ENCODE measurements at regions not wholly inside any gene's neighbourhood (a gene's known extent, or its start where the extent isn't known, plus 50 kb on each side); places are given as distances from the start of the nearest gene placed in this dataset.

DNA sequence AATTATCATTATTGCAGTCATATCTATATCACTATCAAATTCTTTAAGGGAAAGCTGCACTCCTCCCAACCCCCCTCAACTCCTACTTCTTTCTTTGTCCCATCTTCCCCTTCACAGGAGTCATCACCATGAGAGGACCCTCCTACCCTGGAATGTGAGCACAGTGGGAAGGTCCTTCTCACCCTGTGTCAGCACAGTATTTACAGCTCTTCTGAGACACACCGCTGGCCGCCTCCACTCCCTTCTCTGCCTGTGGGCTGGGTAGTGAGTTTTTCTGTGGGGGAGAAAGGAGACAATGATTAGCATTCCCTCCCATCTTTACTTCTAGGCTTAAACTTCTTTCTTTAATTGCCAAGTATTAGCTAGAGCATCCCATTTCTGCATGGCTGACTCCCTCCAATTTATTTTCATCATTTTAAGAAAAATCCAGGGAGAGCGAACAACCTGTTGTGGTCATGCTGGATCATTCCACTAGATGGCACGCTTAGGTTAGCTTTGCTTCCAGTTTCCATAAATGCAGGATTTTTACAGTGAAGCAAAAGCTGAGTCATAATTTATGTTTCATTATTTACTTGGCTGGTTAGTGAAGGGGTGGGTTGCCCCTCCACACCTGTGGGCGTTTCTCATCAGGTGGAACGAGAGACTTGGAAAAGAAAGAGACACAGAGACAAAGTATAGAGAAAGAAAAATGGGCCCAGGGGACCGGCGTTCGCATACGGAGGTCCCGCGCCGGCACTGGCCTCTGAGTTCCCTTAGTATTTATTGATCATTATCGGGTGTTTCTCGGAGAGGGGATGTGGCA lies 188.5 kb downstream of the ALX1 start (continued):
- TF ChIP-seq ZNF274 (IDR thresholded peaks at IDR 0.05; ENCODE audit: low read length), result no peak
- no peak for TF ChIP-seq ZNF274 (tag by site-specific recombination; IDR thresholded peaks at IDR 0.05; ENCODE audit: borderline replicate concordance)
- no peak for TF ChIP-seq ZNF292 (tag by site-specific recombination; IDR thresholded peaks at IDR 0.05; ENCODE audit: borderline replicate concordance, low read depth)
- TF ChIP-seq ZNF155 (tag by site-specific recombination; IDR thresholded peaks at IDR 0.05), result no peak
- peak; percentile 68 for TF ChIP-seq ZNF335 (tag by site-specific recombination; conservative IDR thresholded peaks at IDR 0.05)
- no peak for TF ChIP-seq REPIN1 (tag by site-specific recombination; IDR thresholded peaks at IDR 0.05; ENCODE audit: low read depth)
- no peak for TF ChIP-seq ZNF768 (tag by site-specific recombination; IDR thresholded peaks at IDR 0.05)
- no peak for TF ChIP-seq ZNF792 (tag by site-specific recombination; IDR thresholded peaks at IDR 0.05)
- no peak for TF ChIP-seq ZNF280D (tag by site-specific recombination; IDR thresholded peaks at IDR 0.05)
- TF ChIP-seq ZBTB48 (tag by site-specific recombination; IDR thresholded peaks at IDR 0.05), result no peak; the same call in 1 of the 2 replicates
- TF ChIP-seq ZBTB17 (tag by site-specific recombination; IDR thresholded peaks at IDR 0.05), result no peak
- TF ChIP-seq, protein P1, sequence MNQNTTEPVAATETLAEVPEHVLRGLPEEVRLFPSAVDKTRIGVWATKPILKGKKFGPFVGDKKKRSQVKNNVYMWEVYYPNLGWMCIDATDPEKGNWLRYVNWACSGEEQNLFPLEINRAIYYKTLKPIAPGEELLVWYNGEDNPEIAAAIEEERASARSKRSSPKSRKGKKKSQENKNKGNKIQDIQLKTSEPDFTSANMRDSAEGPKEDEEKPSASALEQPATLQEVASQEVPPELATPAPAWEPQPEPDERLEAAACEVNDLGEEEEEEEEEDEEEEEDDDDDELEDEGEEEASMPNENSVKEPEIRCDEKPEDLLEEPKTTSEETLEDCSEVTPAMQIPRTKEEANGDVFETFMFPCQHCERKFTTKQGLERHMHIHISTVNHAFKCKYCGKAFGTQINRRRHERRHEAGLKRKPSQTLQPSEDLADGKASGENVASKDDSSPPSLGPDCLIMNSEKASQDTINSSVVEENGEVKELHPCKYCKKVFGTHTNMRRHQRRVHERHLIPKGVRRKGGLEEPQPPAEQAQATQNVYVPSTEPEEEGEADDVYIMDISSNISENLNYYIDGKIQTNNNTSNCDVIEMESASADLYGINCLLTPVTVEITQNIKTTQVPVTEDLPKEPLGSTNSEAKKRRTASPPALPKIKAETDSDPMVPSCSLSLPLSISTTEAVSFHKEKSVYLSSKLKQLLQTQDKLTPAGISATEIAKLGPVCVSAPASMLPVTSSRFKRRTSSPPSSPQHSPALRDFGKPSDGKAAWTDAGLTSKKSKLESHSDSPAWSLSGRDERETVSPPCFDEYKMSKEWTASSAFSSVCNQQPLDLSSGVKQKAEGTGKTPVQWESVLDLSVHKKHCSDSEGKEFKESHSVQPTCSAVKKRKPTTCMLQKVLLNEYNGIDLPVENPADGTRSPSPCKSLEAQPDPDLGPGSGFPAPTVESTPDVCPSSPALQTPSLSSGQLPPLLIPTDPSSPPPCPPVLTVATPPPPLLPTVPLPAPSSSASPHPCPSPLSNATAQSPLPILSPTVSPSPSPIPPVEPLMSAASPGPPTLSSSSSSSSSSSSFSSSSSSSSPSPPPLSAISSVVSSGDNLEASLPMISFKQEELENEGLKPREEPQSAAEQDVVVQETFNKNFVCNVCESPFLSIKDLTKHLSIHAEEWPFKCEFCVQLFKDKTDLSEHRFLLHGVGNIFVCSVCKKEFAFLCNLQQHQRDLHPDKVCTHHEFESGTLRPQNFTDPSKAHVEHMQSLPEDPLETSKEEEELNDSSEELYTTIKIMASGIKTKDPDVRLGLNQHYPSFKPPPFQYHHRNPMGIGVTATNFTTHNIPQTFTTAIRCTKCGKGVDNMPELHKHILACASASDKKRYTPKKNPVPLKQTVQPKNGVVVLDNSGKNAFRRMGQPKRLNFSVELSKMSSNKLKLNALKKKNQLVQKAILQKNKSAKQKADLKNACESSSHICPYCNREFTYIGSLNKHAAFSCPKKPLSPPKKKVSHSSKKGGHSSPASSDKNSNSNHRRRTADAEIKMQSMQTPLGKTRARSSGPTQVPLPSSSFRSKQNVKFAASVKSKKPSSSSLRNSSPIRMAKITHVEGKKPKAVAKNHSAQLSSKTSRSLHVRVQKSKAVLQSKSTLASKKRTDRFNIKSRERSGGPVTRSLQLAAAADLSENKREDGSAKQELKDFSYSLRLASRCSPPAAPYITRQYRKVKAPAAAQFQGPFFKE (tag by site-specific recombination; IDR thresholded peaks at IDR 0.05; ENCODE audit: borderline replicate concordance), result no peak
- TF ChIP-seq SCRT1 (tag by site-specific recombination; IDR thresholded peaks at IDR 0.05; ENCODE audit: borderline replicate concordance), result peak; percentile 95
- TF ChIP-seq ZSCAN23 (tag by site-specific recombination; IDR thresholded peaks at IDR 0.05), result no peak
- TF ChIP-seq SP7 (tag by site-specific recombination; IDR thresholded peaks at IDR 0.05), result 0 out of 2 replicates have a peak, but pooled peaks have one; percentile 24
- no peak for TF ChIP-seq ZNF24 (tag by site-specific recombination; IDR thresholded peaks at IDR 0.05)
- no peak for TF ChIP-seq ZNF223 (tag by site-specific recombination; IDR thresholded peaks at IDR 0.05)
- TF ChIP-seq ZNF184 (tag by site-specific recombination; IDR thresholded peaks at IDR 0.05), result no peak; the same call in 1 of the 2 replicates
- TF ChIP-seq, protein P2, sequence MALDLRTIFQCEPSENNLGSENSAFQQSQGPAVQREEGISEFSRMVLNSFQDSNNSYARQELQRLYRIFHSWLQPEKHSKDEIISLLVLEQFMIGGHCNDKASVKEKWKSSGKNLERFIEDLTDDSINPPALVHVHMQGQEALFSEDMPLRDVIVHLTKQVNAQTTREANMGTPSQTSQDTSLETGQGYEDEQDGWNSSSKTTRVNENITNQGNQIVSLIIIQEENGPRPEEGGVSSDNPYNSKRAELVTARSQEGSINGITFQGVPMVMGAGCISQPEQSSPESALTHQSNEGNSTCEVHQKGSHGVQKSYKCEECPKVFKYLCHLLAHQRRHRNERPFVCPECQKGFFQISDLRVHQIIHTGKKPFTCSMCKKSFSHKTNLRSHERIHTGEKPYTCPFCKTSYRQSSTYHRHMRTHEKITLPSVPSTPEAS (tag by site-specific recombination; IDR thresholded peaks at IDR 0.05), result no peak
- TF ChIP-seq, protein P3, sequence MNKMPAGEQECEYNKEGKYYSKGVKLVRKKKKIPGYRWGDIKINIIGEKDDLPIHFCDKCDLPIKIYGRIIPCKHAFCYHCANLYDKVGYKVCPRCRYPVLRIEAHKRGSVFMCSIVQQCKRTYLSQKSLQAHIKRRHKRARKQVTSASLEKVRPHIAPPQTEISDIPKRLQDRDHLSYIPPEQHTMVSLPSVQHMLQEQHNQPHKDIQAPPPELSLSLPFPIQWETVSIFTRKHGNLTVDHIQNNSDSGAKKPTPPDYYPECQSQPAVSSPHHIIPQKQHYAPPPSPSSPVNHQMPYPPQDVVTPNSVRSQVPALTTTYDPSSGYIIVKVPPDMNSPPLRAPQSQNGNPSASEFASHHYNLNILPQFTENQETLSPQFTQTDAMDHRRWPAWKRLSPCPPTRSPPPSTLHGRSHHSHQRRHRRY (tag by site-specific recombination; IDR thresholded peaks at IDR 0.05), result no peak
- no peak for TF ChIP-seq ZNF510 (tag by site-specific recombination; IDR thresholded peaks at IDR 0.05; ENCODE audit: insufficient replicate concordance)
- TF ChIP-seq EGR2 (tag by site-specific recombination; IDR thresholded peaks at IDR 0.05; ENCODE audit: low read depth), result peak; percentile 73
- TF ChIP-seq ZNF600 (tag by site-specific recombination; IDR thresholded peaks at IDR 0.05), result no peak
- TF ChIP-seq ZNF791 (tag by site-specific recombination; IDR thresholded peaks at IDR 0.05), result no peak
- peak; percentile 35; the same call in 1 of the 2 replicates for TF ChIP-seq KLF1 (tag by site-specific recombination; IDR thresholded peaks at IDR 0.05)
- no peak; the same call in 1 of the 2 replicates for TF ChIP-seq ZFP37 (tag by site-specific recombination; IDR thresholded peaks at IDR 0.05)
- 0 out of 2 replicates have a peak, but pooled peaks have one; percentile 23 for TF ChIP-seq KLF10 (tag by site-specific recombination; IDR thresholded peaks at IDR 0.05)
- TF ChIP-seq ZSCAN30 (tag by site-specific recombination; IDR thresholded peaks at IDR 0.05), result 0 out of 2 replicates have a peak, but pooled peaks have one; percentile 42

All from HEK293 (cell line).